ENCODE measurements at regions not wholly inside any gene's neighbourhood (a gene's known extent, or its start where the extent isn't known, plus 50 kb on each side); places are given as distances from the start of the nearest gene placed in this dataset.

DNA sequence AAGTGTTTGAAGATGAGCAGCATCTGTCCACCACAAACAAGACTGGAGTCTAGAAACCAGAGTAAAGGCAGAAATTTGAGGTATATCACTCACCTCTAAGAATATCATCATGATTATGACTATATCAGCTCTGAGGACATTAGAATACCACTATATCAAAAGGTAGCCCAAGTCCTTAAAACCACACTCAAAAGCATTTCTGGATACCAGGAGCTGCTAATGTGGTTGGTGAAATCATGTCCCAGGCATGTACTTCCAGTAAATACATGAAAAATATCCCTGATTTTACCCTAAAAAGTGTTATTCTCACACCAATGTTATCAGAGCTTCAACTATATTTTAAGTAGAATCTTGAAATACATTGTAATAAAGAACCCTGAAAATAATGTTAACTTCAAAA, 136.3 kb upstream of the SMAD1 start:
- intact Hi-C loops (cut with DNase I): no loop called here
- no peak for DNase-seq
- no peaks in the 10 kb centered on the region for H3K27me3 ChIP-seq (ENCODE audit: insufficient read depth in 3 of 3, low read length in 2 of 3)
- H3K36me3 ChIP-seq (ENCODE audit: insufficient read depth in 1 of 2, low read depth in 1 of 2): no peaks in the 10 kb centered on the region
- H3K4me1 ChIP-seq: peaks cover 8% of the 10 kb centered on the region
- H3K27ac ChIP-seq: no peak overlapping the region
- TF ChIP-seq, protein P1, sequence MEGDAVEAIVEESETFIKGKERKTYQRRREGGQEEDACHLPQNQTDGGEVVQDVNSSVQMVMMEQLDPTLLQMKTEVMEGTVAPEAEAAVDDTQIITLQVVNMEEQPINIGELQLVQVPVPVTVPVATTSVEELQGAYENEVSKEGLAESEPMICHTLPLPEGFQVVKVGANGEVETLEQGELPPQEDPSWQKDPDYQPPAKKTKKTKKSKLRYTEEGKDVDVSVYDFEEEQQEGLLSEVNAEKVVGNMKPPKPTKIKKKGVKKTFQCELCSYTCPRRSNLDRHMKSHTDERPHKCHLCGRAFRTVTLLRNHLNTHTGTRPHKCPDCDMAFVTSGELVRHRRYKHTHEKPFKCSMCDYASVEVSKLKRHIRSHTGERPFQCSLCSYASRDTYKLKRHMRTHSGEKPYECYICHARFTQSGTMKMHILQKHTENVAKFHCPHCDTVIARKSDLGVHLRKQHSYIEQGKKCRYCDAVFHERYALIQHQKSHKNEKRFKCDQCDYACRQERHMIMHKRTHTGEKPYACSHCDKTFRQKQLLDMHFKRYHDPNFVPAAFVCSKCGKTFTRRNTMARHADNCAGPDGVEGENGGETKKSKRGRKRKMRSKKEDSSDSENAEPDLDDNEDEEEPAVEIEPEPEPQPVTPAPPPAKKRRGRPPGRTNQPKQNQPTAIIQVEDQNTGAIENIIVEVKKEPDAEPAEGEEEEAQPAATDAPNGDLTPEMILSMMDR (IDR thresholded peaks at IDR 0.05): no peak
- no peak for ATAC-seq
- H3K4me3 ChIP-seq: no peak overlapping the region
- H3K9me3 ChIP-seq: no peaks in the 10 kb centered on the region

DNA sequence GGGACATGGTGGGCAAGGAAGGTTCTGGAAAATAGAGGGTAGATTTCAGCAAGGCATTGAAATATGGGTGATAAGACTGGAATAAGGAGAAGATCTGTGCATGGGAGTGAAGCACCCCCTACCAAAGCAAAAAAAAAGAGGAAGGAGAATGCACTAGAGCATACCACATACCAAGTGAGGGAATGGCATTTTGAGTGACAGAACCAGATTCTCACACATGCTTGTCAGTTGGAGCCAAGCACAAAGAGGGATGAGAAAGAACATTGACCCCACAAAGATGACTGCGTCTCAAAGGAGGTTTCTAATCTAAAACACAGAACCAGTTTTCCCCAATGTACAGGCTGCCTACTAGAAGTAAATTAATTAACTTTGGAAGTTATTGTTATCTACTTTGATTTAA, 140.3 kb upstream of the SMAD1 start:
- H3K27me3 ChIP-seq (ENCODE audit: insufficient read depth in 3 of 3, low read length in 2 of 3): no peaks in the 10 kb centered on the region
- H3K27ac ChIP-seq: no peak overlapping the region
- no peak for ATAC-seq
- no peaks in the 10 kb centered on the region for H3K36me3 ChIP-seq (ENCODE audit: insufficient read depth in 1 of 2, low read depth in 1 of 2)
- H3K9me3 ChIP-seq: no peaks in the 10 kb centered on the region
- DNase-seq: no peak
- WGBS, 3 donors: 24 to 64% (median 48%) methylated on average over 1 of the region's 1 CpG
- H3K4me3 ChIP-seq: no peak overlapping the region
- no peaks in the 10 kb centered on the region for H3K4me1 ChIP-seq
- TF ChIP-seq, protein P1 (IDR thresholded peaks at IDR 0.05): no peak
- intact Hi-C loops (cut with DNase I): no loop called here

DNA sequence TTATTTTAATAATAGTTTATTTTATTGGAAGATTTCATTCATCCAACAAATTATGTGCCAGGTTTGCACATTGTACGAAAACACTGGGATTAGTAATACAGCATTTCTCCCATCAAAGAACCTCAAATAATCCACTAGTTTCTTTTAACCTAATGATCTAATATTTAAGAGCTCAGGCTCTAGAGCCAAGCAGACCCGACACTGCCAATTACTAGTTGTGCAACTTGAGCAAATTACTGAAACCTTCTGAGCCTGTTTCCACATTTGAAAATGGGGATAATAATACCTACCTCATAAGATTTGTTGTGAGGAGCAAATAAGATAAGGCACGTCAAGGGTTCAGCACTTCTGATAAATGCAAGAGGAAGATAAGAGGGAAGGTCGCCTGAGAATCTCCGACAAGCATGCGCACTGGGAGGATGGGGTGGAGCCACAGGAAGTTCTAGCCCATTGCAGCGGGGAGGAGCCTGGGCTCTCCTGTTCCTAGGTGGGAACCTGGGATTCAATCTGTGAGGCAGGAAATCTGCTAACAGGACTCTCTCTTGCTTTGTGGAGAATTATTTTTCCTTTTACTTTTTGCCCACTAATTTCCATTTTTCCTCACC, 141.5 kb upstream of the SMAD1 start:
- WGBS, 3 donors: 91 to 92% (median 91%) methylated on average over 7 of the region's 7 CpGs
- Histone ChIP-seq H3K36me3 (ENCODE audit: insufficient read depth in 1 of 2, low read depth in 1 of 2) (no peaks in the 10 kb centered on the region), H3K27ac (no peak overlapping the region), H3K27me3 (ENCODE audit: insufficient read depth in 3 of 3, low read length in 2 of 3) (no peaks in the 10 kb centered on the region), H3K4me1 (no peaks in the 10 kb centered on the region), H3K9me3 (no peaks in the 10 kb centered on the region), H3K4me3 (no peak overlapping the region)
- no peak for DNase-seq
- TF ChIP-seq, protein P1 (IDR thresholded peaks at IDR 0.05): no peak
- intact Hi-C loops (cut with DNase I): no loop called here
- no peak for ATAC-seq

DNA sequence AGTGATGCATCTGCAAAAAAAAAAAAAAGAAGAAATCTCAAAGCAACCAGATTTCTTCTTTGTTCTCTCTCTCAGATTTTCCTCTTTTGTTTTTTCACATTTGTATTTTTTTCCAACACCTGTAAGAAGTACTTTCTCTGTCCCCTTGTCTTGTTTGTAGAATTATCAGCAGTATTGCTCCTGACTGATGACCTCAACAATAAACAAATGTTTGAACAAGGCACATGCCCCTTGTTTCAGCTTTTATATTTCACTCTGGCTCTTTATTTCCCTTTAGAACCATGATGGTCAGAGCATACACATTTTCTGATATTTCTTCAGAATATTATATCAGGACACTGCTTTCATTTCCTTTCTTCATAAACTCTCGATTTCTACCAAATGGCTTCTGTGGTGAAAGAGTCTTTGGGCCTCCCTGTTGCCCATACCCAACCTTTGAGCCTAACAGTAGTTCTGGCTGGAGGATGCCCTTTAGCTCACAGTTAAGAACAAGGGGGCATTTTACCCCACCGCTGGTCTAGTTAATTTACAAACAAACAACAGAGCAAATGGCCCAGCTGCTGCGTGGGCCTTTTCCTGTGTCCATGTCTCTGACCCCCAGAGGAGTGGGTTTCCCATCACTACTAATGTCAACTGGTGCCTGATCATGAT, 142.5 kb upstream of the SMAD1 start:
- Histone ChIP-seq H3K27ac (no peak overlapping the region), H3K27me3 (ENCODE audit: insufficient read depth in 3 of 3, low read length in 2 of 3) (no peaks in the 10 kb centered on the region)
- intact Hi-C loops (cut with DNase I): no loop called here

More for the DNA sequence above, 142.5 kb upstream of the SMAD1 start:
- WGBS, 3 donors: 88 to 91% (median 89%) methylated on average over 3 of the region's 3 CpGs
- no peak overlapping the region for H3K4me3 ChIP-seq
- no peaks in the 10 kb centered on the region for H3K9me3 ChIP-seq
- no peak for ATAC-seq
- TF ChIP-seq, protein P1 (IDR thresholded peaks at IDR 0.05): no peak
- DNase-seq: no peak
- H3K4me1 ChIP-seq: no peaks in the 10 kb centered on the region
- H3K36me3 ChIP-seq (ENCODE audit: insufficient read depth in 1 of 2, low read depth in 1 of 2): no peaks in the 10 kb centered on the region

Measured in psoas muscle (tissue), 7 donors.